Ishikawa (cell line): ENCODE measurements at regions not wholly inside any gene's neighbourhood (a gene's known extent, or its start where the extent isn't known, plus 50 kb on each side); places are given as distances from the start of the nearest gene placed in this dataset.
A peak's percentile ranks its signal among the peaks of the same experiment; 100 is the strongest.

Experiments
- CREB1 ChIP-seq: IDR thresholded peaks from 2 replicates; pipeline ENCODE4 v1.6.1; 2012; ENCODE audit warnings: low read depth
- NFIC ChIP-seq: IDR thresholded peaks from 2 replicates; pipeline ENCODE4 v1.6.1; 2012
- TAF1 ChIP-seq: IDR thresholded peaks from 2 replicates; pipeline ENCODE4 v1.6.1; 2012; ENCODE audit warnings: low read depth, mild to moderate bottlenecking
- TCF12 ChIP-seq: IDR thresholded peaks from 2 replicates; pipeline ENCODE4 v1.6.1; 2012; ENCODE audit warnings: low read depth
- TEAD4 ChIP-seq: IDR thresholded peaks from 2 replicates; pipeline ENCODE4 v1.6.1; 2012

GRCh38 chr9:78552802-78553201 lies 255.9 kb downstream of the PSAT1 start:
- TF ChIP-seq TCF12 (no peak), TAF1 (no peak), CREB1 (no peak), TEAD4 (peak; percentile 66), NFIC (no peak)
